IPS-NIHi11 (cell line): ENCODE measurements at regions not wholly inside any gene's neighbourhood (a gene's known extent, or its start where the extent isn't known, plus 50 kb on each side); places are given as distances from the start of the nearest gene placed in this dataset.

ENCODE experiments used
- DNase-seq: peaks from one replicate; pipeline ENCODE4 v3.0.0; 2012; ENCODE audit warnings: mixed read lengths, low spot score

DNA sequence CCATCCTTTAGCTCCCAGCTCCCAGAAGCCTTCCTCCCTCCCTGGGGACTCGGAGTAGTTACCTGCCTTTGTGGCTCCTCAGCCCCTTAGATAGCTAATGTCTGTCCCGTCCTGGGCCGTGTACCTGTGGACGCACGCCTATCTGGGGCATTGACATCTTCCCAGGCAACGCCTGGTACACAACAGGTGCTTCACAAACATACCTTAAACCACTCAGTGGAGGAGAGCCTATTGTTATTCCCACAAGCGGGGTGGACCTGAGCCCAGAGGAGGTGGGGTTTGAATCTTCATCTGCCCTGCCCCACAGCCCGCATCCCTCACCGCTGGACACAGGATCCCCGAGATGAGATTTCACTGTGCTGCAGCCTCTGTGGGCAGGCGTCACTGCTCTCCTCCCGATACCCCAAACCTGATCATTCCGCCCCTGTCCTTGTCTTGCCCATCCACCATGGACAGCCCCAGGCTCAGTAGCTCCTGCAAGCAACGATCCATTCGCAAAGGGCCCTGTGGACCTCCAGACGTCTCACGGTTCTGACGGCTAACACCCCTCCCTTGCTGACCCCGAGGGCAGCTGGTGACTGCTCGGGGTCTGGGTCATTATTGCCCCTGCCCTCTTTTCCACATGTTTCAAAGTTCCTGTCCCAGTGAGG, 73.8 kb upstream of the SHISAL1 start:
- no peak for DNase-seq

DNA sequence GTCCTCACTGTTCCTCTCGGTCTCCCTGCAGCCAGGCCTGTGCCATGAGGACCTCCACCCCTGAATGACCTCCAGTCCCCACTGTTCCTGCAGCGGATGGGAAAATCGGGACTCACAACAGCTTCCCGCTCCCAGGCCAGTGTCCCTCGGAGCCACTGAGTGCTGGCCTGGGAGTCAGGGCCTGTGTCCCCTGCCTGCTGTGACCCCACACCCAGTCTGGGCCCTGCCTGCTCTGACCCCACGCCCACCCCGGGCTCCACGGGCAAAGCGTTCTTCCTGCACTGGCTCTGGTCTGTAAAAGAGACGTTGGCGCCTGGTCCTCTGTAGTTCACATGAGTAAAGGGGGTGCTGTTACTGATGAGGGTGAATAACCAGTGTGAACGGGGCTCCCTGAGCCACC, 73.0 kb upstream of the SHISAL1 start:
- no peak for DNase-seq

DNA sequence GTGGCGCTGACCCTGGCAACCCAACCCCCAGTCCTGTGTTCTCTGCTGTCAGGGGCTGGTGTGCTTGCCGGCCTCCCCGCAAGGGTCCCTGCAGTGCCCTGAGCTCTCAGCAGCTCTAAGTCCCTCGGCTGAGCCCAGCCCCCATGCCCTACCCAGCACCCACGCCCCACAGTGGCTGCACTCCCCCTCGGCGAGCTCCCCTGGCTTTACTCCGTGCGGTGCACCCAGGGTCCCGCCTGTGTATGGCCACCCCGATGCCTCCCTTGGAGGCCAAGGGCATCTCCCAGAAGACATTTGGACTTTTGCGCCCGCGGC, 72.5 kb upstream of the SHISAL1 start:
- no peak for DNase-seq

DNA sequence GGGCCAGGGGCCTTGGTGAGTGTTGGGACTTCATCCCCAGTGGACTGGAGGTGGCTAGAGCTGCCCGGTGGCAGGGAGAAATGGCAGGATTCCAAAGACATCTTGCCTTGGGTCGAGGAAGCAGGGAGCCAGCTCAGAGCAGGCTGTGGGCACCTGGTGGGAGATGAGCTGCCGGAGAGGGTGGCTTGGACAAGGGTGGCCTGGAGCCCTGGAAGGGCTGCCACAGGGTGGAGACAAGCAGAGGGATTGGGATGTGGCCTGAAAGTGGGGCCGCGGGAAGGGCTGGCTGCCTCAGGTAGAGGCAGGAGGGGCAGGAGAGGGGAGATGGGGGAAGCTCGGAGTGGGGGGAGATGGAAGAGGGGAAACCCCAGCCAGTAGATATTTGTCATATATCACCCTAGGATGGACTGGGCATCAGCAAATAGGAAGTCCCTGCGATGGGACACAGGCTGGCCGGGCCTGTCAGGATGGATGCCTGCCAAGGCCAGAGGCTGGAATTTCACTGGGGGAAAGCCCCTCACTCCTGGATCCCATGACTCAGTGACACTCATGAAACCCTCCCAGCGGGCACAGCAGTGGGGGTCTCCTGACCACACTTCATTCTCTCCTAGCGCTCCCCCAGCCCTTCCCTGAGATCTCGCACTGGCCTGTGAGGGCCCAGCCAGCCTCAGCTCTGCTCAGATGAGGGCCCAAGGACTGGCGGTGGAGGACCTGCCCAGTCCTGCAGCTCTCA, 72.0 kb upstream of the SHISAL1 start:
- no peak for DNase-seq

DNA sequence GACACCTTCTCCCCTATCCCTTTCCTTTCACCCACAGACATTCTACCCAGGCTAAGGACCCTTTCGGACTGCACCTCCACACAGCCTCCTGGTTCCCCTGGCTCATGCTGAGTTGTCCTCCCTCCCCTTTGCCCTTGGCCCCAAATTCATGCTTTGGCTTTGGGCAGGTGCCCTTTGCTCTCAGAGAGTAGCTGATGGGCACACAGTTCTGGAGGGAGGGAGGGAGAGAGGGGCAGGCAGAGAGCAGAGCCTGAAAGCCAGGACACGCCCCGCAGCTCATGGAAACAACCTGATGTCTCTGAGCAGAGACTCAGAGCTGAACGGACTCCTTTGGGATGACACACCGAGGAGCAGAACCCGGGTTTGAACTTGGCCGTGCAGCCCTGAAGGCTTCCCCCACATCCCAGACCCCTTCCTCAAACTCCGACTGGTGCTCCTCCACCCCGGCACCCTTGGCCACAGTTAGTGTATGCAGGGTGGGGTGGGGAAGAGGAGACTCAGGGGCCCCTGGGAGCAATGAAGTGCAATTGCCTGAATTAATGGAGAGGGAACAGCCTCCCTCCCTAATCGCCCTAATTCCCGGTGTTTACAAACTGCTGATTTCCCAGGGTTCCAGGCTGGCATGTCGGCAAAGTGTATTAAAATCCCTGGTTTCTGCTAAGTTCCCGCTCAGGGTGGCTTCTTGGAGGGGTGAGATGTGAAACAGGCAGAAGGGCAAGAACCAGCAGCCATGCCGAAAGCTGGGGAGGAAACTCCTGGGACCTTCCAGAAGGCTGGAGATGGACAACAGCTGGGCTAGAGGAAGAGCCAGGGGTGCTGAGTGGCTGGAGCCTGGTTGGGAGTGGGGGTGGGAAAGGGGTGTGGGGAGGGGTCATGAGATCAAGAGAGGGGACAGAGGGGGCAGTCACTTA, 71.2 kb upstream of the SHISAL1 start:
- DNase-seq = no peak

DNA sequence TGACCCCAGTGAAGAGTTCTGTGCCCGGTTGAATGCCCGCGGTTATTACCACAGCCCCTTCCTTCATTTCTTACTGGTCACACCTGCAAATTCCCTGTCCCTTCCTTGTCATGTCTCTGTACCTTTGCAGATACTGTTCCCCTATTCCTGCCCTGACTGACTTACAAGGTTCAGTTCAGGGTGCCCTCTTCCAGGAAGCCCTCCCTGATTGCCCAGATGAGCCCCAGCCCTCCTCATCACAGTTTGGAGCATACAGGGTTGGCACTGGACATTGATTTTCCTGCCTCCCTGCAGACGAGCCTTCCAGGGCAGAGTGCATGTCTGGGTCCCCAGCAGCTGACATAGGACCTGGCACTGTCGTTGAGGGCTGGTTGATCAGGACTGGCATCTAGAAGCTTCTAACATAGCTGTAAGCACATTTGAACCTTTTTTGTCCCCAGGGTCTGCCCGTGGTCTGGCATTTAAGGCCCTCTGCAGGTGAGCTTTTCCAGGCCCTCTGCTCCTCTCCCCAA, 70.4 kb upstream of the SHISAL1 start:
- no peak for DNase-seq

DNA sequence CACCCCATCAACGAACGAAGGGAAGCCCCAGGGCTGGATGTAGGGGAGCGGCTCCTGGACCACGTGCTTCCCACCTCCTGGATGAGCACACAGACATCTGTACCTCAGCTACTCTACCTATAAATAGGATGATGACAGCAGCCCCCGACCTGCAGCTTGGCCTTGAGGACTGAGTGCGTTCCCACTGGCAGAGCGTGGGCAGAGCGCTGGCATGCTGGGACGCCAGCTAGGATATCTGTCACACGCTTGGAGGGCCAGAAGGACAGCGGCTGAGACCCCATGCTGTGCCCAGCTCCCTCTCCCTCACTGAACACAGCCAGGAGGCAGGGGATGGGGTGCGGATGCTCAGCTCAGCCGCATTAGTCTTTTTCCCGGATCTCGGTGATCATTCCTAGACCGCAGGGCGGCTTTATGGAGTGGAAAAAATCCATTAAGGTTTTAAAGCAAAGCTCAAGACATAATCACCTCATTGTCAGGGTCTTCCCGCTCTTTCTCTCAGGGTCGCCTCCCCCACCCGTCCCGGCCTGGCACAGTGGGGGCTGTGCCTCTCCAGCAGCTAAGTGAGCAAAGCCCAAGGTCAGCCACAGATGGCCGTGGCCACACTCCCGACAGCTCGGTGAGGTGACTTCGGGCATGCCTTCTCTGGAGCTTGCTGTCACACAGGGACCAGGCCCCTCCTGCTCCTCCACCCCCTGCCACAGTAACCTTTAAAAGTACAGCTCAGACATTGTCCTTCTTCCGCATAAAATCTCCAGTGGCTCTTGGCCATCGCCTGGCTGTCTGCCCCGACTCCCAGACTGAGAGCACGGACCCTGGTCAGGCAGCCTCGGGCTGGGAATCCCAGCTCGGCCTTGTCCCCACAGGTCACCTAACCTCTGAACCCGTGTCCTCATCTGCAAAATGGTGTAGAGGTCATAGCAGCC, 69.6 kb upstream of the SHISAL1 start:
- no peak for DNase-seq

DNA sequence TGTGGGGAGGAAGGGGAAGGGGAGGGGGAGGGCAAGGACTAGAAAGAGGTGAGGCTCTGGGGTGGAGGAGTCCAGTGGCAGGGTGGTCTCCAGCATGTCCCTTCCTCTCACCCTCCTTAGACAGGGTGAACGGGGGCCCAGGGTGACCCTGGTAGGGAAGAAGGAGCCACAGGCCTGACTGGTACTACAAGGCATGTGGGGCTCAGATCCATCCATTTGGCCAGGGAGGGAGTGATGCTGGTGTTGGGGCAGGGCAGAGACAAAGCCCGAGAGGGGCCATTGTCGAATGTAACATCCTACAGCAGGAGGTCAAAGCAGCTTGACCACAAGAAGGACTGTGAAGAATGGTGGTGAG, 69.0 kb upstream of the SHISAL1 start:
- DNase-seq = no peak

DNA sequence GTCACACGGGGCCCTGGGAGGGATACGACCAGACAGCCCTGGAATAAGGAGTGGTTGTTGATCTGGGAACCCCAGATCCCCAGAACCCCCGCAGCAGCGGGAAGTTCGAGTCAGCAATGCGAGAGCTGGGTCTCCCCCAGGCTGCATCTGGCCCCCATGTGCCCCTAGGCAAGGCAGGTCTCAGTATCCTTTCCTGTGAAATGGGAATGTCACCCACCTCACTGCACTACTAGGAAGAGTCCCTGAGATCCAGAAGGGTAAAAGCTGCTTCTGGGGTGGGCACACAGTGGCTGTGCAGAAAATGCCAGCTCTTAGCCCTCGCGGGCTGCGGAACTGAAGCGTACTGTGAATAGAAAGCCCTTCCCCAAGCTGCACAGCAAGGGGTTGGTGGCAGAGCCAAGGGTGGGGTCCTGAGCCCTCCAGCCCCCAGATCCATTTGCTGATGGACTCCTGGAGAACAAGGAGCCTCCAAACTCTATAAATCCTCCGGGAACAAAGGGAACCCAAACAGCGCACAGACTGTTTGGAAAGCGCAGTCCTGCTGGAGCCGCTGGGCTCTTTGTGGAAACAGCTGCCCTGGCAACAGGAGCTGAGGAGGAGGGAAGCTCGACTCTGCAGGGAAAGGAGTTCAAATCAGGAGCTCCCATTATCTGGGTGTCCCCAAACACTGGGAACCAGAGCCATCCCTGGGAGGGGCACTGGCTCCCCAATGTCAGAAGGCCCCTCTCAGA, 68.2 kb upstream of the SHISAL1 start:
- DNase-seq = no peak

DNA sequence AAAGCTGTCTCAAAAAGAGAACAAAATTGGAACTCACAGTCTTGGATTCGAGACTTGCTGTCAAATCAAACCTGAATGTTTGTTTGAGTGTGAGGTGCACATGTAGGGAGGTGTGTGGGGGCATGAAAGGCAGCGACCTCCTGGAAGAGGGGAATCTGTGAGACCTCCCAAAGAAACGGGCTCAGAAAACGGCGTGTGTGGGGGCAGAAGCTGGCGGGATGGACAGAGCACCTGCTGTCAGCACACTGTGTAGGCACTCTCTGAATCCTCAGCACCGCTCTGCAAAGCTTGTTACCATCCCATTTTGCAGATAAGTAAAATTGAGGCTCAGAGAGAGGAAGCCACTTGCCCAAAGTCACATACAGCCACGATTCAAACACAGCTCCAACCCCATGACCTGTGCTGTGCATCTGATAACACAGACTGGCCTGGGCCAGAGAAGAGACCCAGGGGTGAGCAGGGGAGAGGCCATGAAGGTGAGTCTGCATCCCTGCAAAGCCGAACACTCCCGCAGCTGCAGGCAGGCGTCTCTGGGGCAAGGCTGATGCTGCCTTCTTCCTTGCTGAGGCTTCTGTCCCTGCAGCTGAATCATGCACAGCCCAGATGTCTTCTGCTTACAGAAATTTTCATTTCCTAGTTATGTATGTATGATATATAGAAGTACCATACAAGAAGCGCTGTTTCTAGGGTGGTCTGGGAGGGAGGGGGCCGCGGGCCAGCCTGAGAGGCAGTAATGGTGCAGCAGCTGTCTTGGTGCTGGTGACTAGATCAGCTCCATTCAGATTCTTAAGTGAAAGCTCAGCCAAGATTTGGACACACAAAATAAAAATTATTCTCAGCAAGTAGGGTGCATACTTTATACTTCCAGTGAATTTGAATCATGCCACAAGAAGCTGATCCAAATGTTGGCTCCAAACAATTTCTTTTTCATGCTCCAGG, 67.3 kb upstream of the SHISAL1 start:
- no peak for DNase-seq

DNA sequence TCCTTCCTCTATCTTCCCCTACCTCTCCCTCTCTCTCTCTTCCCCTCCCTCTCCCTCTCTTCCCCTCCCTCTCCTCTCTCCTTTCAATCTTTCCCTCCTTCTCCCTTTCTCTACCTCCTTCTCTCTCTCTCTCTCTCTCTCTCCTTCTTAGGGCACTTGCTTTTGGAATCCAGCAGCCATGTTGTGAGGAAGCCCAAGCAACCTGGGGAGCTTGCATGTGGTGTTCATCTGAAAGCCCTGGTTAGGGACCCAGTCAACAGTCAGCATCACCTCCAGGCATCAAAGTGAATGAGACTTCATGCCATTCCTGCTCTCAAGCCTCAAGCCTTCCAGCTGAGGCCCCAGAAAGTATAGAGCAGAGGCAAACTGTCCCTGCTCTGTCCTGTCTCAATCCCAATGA, 65.6 kb upstream of the SHISAL1 start:
- DNase-seq = no peak

DNA sequence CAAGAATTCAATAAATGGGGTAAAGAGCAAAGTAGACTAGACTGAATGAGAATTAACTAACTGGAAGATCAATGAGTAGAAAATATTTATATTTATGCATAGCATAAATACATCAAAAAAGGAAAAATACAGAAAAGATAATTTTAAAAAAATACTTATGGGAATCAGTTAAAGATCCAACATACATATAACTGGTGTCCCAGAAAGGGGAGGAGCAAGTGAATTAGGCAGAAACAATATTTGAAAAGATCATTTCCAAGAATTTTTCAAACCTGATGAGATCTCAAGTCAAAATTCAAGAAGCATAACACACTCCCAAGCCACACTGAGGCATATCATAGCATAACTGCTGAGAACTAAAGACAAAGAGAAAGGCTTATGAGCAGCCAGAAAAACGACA, 62.7 kb upstream of the SHISAL1 start:
- DNase-seq = no peak

DNA sequence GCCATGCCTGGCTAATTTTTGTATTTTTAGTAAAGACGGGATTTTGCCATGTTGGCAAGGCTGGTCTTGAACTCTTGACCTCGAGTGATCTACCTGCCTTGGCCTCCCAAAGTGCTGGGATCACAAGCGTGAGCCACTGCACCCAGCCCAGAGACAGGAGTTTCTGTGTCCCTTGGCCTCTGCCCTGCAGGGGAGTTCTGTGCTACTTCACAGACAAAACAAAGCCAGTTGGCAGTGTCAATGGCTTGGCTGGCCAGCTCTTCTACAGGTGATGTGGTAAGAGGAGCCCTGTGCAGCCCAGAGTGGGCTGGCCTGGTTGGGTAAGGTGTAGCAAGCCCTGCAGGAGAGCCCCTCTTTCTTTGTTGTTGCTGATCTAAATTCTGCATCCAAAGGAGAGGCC, 60.5 kb upstream of the SHISAL1 start:
- DNase-seq = no peak

DNA sequence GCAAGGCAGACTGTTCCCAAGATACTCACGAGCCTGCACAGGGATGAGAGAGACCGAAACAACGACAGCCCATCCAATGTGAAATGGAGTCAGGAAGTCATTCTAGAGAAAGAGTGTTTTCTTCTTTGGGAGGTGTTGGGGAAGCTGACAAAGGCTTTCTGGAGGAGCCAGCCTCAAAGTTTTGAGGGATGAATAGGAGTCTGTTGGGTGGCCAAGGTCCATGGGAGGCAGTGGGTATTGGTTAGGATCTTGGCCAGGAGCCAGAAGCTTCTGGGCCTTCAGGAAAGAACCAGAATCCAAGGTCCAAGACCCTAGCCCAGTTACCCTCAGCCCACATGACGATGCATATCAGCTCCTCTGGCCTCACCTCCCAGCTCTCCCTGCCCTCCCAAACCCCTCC, 59.9 kb upstream of the SHISAL1 start:
- DNase-seq = no peak

DNA sequence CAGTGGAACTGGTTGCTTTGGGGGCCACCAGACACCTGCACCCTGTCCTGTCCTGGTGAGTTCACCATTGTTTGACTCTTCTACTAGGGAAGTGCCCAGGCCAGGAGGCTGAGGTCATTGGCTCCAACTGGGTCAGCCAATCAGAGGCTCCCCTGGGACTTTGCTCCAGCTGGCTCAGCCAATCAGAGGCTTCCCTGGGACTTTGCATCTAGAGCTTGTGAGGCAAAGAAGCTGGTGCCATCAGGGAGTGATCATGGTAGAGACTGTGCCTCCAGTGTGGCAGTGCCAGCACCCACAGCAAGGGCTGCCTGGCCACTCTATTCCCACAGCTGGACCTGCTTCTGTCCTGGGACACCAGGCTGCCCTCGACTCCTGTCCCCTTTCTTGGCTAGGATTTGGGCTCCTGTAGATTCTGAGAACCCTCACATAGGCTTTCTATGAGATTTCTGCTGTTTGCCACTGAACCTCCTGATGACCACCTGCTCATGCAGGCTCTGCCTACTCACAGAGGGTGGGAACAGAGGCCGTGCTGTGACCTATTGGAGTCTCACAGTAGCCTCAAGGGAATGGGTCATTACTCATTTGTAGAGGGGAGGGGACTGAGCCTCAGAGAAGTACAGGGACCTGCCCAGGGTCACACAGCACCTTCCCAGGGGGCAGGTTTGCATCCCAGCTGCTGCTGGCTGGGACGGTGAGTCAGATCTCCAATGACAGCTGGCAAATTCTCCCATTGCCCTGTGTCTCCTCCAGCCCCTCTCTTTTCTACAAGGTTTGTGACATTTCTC, 59.2 kb upstream of the SHISAL1 start:
- no peak for DNase-seq

DNA sequence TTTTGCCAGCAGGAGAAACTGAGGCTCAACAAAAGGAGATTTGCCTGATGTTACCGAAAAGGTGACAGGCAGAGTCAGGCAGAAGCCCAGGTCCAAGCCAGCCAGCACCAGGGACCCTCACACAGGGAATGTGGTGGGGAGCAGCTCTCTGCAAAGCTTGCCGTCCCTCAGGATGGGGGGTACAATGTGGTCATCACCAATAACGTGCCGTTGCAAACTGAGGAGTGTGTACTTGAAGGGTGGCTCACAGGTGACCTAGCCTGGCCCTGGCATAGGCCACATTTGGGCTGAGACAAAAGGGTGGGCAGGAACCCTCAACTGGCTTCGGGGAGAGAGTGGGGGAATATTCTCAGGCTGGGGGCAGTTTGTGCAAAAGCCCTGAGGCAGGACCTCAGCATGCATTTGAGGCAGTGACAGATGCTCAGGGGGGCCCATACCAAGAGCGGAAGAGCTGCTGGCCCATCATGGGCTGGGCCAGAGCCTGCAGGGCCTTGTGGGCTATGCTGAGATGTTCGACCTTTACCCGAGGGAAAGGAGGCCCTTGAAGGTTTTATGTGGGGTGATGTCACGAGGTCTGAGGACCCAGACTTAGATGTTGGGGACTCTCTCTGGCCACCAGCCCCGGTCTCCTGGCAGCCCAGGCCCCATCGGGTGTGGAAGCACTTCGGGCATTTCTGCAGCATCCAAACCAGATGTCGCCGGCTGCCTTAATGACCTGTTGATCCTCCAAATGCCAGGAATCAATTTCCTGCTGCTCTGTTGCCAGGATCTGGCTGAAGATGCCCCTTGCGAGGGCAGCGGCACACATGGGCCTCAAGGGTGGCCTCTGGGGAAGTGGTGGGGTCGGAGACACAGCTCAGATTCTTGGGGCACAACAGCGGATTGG, 57.4 kb upstream of the SHISAL1 start:
- DNase-seq = no peak

DNA sequence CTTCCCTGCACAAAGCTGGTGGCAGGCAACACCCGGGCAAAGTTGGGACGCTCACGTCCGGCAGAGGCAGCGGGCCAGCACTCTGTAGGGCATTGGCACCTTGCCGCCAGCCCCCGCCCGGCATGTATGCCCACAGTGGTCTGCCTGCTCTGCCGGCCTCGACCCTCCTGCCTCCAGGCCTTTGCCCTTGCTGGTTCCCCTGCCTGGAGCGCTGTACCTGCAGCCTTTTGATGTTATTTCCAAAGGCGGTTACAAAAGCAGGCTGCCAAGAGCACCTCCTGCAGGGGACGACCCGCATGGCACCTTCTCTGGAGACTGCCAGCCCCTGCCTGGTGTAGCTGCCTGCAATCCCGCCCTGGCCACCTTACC, 56.5 kb upstream of the SHISAL1 start:
- peak; percentile 78 for DNase-seq

DNA sequence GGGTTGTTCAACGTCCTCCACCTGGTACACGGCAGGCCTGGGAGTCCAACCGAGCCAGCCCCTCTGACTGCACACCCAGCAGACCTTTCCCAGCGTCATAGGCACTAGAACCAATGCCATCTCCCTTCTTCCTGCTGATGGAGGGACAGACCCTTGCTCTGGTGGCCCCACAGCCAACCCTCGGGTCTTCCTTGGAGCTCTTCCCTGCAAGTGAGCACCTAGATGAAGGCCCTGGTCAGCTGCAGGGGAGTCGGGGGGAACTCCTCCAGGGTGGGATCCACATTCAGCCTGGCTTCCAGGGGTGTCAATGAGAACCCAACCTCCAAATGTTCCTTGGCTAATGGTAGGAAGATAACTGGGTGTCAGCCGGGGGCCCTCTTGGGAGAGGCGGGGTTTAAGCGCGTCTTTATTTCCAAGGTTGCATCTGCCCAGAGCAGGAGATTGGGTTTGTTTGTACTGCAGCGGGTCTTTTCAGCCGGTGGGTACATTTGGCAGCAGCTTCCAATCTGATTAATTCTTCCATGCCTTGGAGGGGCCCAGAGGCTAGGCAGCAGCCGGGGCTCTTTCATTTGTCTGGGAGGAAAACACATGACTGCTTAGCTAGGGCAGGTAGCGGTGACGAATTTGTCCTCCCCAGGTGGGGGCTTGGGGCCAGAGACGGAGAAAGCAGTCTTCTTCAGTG, 56.0 kb upstream of the SHISAL1 start:
- no peak for DNase-seq
